HUES48 (cell line): ENCODE measurements at regions not wholly inside any gene's neighbourhood (a gene's known extent, or its start where the extent isn't known, plus 50 kb on each side); places are given as distances from the start of the nearest gene placed in this dataset.

Source experiments
- H3K27ac ChIP-seq: one replicate; pipeline ENCODE4 v1.7.0; 2013; ENCODE audit warnings: low read depth, low read length, inconsistent platforms
- H3K27me3 ChIP-seq: 2 replicates; pipeline ENCODE4 v1.6.1; 2013; ENCODE audit warnings: mild to moderate bottlenecking, low read length; ENCODE audit not compliant: control insufficient read depth, insufficient read depth
- H3K36me3 ChIP-seq: 2 replicates; pipeline ENCODE4 v1.6.1; 2013; ENCODE audit warnings: low read length; ENCODE audit not compliant: control insufficient read depth, insufficient read depth
- H3K4me1 ChIP-seq: 2 replicates; pipeline ENCODE4 v1.6.1; 2013; ENCODE audit warnings: mild to moderate bottlenecking, low read length; ENCODE audit not compliant: control insufficient read depth, insufficient read depth
- H3K4me3 ChIP-seq: 2 replicates; pipeline ENCODE4 v1.5.1; 2013; ENCODE audit warnings: mild to moderate bottlenecking, low read depth, low read length
- H3K9ac ChIP-seq: 2 replicates; pipeline ENCODE4 v1.6.1; 2013; ENCODE audit warnings: mild to moderate bottlenecking, low read depth, low read length, moderate library complexity
- H3K9me3 ChIP-seq: 2 replicates; pipeline ENCODE4 v1.6.1; 2013; ENCODE audit warnings: low read length; ENCODE audit not compliant: control insufficient read depth, insufficient read depth

DNA sequence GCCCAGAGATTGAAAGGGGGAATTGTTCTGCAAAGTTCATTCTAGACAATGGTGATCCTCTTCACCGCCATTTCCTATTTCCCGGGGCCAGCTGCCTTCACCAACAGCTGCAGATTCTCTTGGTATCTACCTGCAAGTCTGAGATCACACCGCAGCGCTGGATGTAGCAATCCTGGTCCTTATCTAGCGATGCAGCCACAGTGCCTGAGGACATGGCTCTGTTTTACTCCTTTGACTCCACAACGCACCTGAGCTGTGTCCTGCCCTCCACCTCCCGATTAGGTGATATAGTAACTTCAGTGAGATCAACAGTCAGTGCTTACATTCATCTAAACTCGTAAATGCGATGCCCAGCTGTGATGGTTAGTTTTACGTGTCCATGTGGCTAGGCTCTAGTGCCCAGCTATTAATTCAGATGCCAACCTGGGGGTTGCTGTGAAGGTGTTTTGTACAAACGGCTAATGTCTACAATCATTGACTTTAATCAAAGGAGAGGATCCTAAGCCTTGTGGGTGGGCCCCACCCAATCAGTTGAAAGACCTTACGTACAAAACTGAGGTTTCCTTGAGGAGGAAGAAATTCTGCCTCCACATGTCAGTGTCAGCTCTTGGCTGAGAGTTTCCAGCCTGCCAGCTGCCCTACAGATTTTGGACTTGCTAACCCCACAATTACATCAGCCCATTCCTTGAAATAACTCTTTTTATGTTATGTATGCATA, 189.8 kb downstream of the SH3BP4 start:
- Histone ChIP-seq H3K4me1 (peaks cover 10% of the 10 kb centered on the region), H3K9ac (no peak overlapping the region), H3K9me3 (no peaks in the 10 kb centered on the region), H3K36me3 (no peaks in the 10 kb centered on the region), H3K4me3 (no peak overlapping the region), H3K27ac (no peak overlapping the region), H3K27me3 (no peaks in the 10 kb centered on the region)

DNA sequence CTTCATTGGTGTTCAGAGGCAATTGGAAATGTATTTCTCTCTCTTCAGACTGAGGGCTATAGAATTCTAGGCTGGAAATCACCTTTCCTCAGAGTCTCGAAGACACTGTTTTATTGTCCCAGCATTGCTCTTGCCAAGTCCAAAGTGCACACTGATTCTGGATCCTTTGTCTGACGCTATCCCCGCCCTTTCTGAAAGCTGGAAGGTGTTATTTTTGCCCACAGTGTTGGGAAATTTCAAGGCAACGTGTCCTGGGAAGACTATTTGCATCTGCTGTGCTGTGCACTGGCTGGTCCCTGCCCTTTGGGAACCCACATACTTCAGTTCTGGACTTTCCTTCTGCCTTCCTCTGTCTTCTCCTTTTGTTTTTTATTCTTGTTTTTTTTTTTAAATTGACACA, 190.8 kb downstream of the SH3BP4 start:
- Histone ChIP-seq H3K27ac (no peak overlapping the region), H3K36me3 (no peaks in the 10 kb centered on the region), H3K9me3 (no peaks in the 10 kb centered on the region), H3K4me1 (peaks cover 10% of the 10 kb centered on the region), H3K27me3 (no peaks in the 10 kb centered on the region), H3K4me3 (no peak overlapping the region), H3K9ac (no peak overlapping the region)

DNA sequence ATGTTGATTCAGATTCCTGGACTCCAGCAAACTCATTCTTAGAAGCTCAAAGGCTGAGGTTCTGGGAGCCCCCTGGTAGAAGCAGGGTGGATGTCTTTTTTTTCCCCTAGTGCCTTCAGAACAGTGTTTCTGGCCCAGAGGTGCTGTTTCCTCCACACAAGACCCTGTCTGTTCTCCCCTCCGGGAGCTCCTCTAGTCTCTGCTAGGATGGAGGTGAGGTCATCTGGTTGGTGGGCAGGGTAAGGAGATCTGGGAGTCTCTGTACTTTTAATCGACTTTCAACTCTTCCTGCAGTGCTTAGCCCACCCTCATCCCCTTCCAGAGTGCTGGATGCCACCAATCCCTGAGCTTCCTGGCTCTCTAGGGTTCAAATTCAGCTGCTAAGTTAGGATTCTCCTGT, 192.0 kb downstream of the SH3BP4 start:
- H3K9me3 ChIP-seq = no peaks in the 10 kb centered on the region
- H3K27me3 ChIP-seq = no peaks in the 10 kb centered on the region
- no peak overlapping the region for H3K27ac ChIP-seq
- no peak overlapping the region for H3K4me3 ChIP-seq
- H3K36me3 ChIP-seq = no peaks in the 10 kb centered on the region
- no peak overlapping the region for H3K9ac ChIP-seq
- H3K4me1 ChIP-seq = peaks cover 10% of the 10 kb centered on the region

DNA sequence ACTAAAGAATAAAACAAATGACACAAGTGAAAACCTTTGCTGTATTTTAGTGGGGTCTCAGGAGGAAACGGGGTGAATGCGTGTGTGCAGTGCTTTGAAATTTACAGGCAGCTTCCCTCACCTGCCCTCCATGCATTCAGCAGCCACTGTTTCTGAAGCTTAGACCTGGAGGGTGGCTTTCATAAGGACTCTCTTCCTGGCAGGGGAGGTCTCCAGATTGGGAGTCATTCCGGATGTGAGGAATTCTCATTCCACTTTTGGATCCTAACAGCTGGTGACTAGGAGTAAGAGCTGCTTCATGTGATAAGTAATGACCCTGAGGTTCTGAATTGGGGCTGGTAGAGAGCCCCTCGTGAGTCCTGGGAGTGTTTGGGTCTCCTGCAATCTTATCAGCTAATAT, 192.5 kb downstream of the SH3BP4 start:
- Histone ChIP-seq H3K9ac (no peak overlapping the region), H3K4me1 (peaks cover 10% of the 10 kb centered on the region), H3K9me3 (no peaks in the 10 kb centered on the region), H3K27ac (no peak overlapping the region), H3K36me3 (no peaks in the 10 kb centered on the region), H3K4me3 (no peak overlapping the region), H3K27me3 (no peaks in the 10 kb centered on the region)

DNA sequence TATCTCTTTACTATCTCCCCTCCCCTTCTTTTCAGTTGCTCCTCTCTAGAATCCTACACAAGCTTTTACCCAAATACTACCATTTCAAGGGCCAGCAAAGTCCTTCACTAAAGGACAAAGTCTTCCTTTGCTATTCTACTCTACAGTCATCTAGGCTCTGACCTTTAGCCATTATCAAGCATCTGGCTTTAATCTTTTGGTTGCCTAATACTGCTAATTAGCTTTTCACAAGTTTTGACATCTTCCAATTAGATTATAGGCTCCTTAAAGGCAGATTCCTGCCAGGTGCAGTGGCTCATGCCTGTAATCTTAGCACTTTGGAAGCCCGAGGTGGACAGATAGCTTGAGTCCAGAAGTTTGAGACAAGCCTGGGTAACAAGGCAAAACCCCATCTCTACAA, 194.4 kb downstream of the SH3BP4 start:
- H3K9me3 ChIP-seq = no peaks in the 10 kb centered on the region
- no peak overlapping the region for H3K9ac ChIP-seq
- no peaks in the 10 kb centered on the region for H3K27me3 ChIP-seq
- no peaks in the 10 kb centered on the region for H3K36me3 ChIP-seq
- H3K4me1 ChIP-seq = peaks cover 10% of the 10 kb centered on the region
- H3K4me3 ChIP-seq = no peak overlapping the region
- no peak overlapping the region for H3K27ac ChIP-seq

DNA sequence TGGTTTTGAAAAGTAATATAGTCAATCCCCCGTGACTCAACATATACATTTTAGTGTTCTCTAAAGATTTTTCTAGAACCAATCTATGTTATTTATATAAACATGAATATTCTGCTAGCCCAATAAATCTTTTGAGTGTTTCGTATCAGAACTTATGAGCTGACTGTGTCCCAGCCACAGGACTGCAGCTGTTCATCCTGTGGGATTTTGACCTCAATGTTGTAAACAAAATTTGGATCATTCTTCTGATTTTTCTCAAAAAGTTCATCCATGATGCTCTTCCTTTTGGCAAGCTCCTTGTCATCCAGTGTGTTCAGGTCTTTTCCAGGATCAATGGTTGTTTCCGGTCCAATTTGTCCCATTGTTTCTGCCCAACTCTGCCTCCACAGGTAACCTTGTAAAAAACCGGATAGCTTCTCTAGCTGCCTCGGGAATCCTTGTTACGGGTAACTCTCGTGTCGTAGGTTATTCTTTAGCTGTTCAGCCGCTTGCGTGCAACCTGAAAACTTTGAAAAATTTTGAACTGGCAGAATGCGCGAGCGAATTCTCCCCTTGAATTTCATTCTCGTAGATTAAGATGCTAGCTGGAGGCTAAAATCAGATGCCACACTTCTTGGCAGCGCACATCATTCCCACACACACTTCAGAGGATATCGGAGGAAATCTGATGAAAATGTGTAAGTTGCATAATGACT, 195.2 kb downstream of the SH3BP4 start:
- no peaks in the 10 kb centered on the region for H3K36me3 ChIP-seq
- no peak overlapping the region for H3K9ac ChIP-seq
- no peaks in the 10 kb centered on the region for H3K9me3 ChIP-seq
- H3K4me1 ChIP-seq = peaks cover 10% of the 10 kb centered on the region
- no peaks in the 10 kb centered on the region for H3K27me3 ChIP-seq
- no peak overlapping the region for H3K27ac ChIP-seq
- H3K4me3 ChIP-seq = no peak overlapping the region

DNA sequence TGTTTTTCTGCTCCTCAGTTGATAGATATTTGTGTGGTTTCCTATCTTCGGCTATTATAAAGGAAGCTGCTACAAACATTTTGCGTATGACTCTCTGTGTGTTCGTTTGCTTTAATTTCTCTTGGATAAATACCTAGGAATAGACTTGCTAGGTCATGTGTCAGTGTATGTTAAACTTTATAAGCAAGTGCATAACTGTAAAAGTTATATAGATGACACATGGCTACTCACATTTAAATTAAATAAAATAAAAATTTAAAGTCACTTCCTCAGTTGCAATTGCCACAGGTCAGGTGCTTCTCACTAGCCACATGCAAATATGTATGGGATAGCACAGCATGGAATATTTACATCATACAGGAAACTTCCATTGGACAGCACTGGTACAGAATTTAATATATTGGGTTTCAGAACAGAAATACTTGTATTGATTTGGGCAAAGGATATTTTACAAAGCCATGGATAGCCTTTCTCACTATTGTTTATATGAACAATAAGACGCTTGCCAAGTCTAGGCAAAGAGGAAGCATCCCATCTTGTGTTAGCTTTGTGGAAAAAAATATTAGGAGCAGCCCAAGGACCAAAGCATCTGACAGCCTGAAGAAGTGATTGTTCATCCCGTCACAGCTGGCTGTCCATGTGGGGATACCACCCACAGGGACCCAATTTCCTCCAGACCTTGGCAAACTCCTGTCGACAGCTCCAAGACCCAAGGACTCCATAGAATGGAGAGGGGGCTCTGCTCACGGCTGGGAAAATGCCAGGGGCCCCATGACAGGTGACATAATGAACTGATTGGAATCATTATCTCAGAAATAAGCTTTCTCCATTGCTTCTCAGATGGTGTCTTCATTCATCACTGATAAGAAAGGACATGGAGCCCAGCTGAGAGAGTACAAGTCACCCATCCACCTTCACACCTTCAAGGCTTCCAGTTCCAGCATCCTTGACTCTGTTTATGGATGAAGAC, 196.7 kb downstream of the SH3BP4 start:
- no peaks in the 10 kb centered on the region for H3K36me3 ChIP-seq
- no peak overlapping the region for H3K4me3 ChIP-seq
- H3K9ac ChIP-seq = no peak overlapping the region
- H3K27me3 ChIP-seq = no peaks in the 10 kb centered on the region
- H3K4me1 ChIP-seq = peaks cover 10% of the 10 kb centered on the region
- H3K27ac ChIP-seq = no peak overlapping the region
- no peaks in the 10 kb centered on the region for H3K9me3 ChIP-seq

DNA sequence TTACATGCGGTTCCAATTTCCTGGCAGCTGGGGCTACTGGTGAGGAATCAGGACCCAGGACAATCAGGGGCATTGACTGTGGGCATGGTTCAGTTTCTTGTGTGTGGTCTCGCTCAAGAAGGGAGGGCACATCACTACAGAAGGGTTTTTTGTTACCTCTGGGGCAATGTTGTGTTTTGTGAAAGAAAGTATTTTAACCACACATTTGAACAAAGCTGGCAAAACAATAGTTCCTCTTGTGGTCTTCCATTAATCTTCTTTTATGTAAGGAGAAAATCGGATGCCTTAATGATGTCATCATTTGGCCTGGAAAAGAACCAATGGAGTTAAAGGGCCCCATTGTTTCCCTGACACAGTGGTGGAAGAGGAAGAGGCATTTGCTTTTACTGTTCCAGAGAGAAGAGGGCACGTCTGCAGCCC, 197.4 kb downstream of the SH3BP4 start:
- no peaks in the 10 kb centered on the region for H3K27me3 ChIP-seq
- no peaks in the 10 kb centered on the region for H3K36me3 ChIP-seq
- H3K9ac ChIP-seq = no peak overlapping the region
- H3K4me1 ChIP-seq = peaks cover 3% of the 10 kb centered on the region
- H3K9me3 ChIP-seq = no peaks in the 10 kb centered on the region
- H3K4me3 ChIP-seq = no peak overlapping the region
- H3K27ac ChIP-seq = no peak overlapping the region

DNA sequence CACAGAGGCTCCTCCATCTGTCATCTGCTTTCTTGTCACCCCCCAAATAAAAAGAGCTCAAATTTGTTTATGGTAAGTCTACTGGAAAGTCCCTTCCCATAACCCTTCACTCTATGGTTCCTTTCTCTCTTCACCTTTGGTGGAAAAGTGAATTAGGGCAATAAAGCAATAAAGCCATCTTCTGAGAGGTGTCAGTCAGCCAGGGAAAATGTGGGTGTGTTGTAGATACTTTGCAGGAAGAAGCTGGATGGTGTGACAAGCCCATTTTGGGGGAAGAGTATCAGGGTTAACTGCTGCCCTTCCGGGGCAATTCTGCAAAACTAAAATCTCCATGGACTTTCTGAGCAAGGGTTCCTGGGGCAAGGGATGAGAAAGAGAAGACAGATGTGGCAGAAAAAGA, 197.9 kb downstream of the SH3BP4 start:
- Histone ChIP-seq H3K27ac (no peak overlapping the region), H3K4me3 (no peak overlapping the region), H3K27me3 (no peaks in the 10 kb centered on the region), H3K9me3 (no peaks in the 10 kb centered on the region), H3K9ac (no peak overlapping the region), H3K36me3 (no peaks in the 10 kb centered on the region), H3K4me1 (no peaks in the 10 kb centered on the region)

DNA sequence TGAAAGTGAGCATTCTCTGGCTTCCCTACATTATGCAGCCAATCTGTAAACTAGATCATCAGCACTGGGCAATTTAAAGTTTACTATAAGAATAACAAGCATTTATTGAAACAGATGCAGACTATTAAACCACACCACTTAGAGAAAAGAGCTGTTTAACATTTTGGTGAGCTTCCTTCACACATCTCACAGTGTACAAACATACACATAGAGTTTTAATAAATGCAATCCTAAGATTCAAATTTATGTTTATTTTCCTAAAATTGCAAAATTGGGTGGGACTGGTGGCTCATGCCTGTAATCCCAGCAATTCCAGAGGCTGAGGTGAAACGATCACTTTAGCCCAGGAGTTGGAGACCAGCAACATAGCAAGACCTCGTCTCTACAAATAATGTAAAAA, 199.3 kb downstream of the SH3BP4 start:
- Histone ChIP-seq H3K4me1 (no peaks in the 10 kb centered on the region), H3K36me3 (no peaks in the 10 kb centered on the region), H3K27me3 (peaks cover 4% of the 10 kb centered on the region; the same call in 1 of the 2 replicates), H3K4me3 (no peak overlapping the region), H3K9me3 (no peaks in the 10 kb centered on the region), H3K27ac (no peak overlapping the region), H3K9ac (no peak overlapping the region)
